ENCODE measurements at regions not wholly inside any gene's neighbourhood (a gene's known extent, or its start where the extent isn't known, plus 50 kb on each side); places are given as distances from the start of the nearest gene placed in this dataset.

DNA sequence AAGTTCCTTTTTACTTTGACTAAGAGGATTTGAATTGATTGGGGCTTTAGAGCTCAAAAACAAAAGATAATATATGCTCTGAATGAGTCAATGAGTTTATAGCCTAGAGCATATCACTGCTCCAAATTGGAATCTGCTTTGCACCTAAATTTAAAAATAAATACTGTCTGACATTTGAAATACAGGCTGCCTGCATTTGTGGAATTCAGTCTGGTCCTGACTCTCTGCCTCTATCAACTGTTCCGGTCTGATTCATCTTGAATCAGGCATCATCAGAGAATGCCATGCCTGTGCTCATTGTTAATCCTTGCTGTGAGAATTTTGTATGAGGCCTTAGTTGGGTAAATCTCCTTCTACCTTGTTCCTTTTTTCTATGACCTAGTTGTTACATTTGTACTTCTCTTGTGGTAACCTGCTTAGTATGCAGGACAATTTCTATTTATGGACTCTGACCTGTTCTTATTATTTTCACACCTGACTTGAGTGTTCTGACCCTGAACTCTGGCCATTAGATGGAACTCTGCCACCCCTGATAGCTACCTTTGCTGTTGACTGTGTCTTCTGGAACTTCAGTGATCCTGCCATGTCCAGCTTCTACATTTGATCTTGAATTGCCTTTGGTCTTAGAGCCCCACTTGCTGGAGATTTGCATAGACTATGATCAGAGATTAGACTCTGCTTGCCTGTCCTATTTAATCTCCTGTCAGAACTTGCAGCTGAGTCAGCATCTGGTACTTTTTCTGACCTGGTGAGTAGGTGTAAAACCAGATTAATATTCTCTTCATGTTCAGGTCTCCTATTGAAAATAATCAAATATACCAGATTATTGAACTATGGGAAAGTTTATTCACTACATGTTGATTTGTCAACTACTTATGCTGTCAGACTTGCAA lies 442.7 kb upstream of the HS3ST5 start:
- peaks cover 5% of the 10 kb centered on the region for H3K4me1 Mint-ChIP-seq
- no peak for TF ChIP-seq CTCF (IDR thresholded peaks at IDR 0.05; ENCODE audit: unreplicated experiment)
- H3K27ac Mint-ChIP-seq, result no peak overlapping the region
- DNase-seq (ENCODE audit: low spot score in 2 of 2, unreplicated experiment in 2 of 2), result no peak
- H3K4me3 Mint-ChIP-seq, result no peak overlapping the region
- peaks cover 14% of the 10 kb centered on the region for H3K9me3 Mint-ChIP-seq
- no peaks in the 10 kb centered on the region for H3K27me3 Mint-ChIP-seq (ENCODE audit: low read depth)
- H3K36me3 Mint-ChIP-seq, result peaks cover 2% of the 10 kb centered on the region

GRCh38 chr6:114783783-114784182 lies 441.0 kb upstream of the HS3ST5 start:
- Mint-ChIP-seq H3K27me3 (ENCODE audit: low read depth) (no peaks in the 10 kb centered on the region), H3K4me1 (peaks cover 5% of the 10 kb centered on the region), H3K27ac (no peak overlapping the region), H3K4me3 (no peak overlapping the region), H3K36me3 (peaks cover 2% of the 10 kb centered on the region), H3K9me3 (peaks cover 14% of the 10 kb centered on the region)
- DNase-seq (ENCODE audit: low spot score in 2 of 2, unreplicated experiment in 2 of 2), result no peak
- no peak for TF ChIP-seq CTCF (IDR thresholded peaks at IDR 0.05; ENCODE audit: unreplicated experiment)

- H3K9me3 Mint-ChIP-seq, result peaks cover 14% of the 10 kb centered on the region
- no peak for TF ChIP-seq CTCF (IDR thresholded peaks at IDR 0.05; ENCODE audit: unreplicated experiment)
- H3K36me3 Mint-ChIP-seq, result peaks cover 2% of the 10 kb centered on the region
- peaks cover 5% of the 10 kb centered on the region for H3K4me1 Mint-ChIP-seq
- H3K27me3 Mint-ChIP-seq (ENCODE audit: low read depth), result no peaks in the 10 kb centered on the region
- H3K4me3 Mint-ChIP-seq, result no peak overlapping the region
- H3K27ac Mint-ChIP-seq, result no peak overlapping the region
- DNase-seq (ENCODE audit: low spot score in 2 of 2, unreplicated experiment in 2 of 2), result no peak
These were observed 440.3 kb upstream of the HS3ST5 start for GRCh38 chr6:114783083-114783482.

DNA sequence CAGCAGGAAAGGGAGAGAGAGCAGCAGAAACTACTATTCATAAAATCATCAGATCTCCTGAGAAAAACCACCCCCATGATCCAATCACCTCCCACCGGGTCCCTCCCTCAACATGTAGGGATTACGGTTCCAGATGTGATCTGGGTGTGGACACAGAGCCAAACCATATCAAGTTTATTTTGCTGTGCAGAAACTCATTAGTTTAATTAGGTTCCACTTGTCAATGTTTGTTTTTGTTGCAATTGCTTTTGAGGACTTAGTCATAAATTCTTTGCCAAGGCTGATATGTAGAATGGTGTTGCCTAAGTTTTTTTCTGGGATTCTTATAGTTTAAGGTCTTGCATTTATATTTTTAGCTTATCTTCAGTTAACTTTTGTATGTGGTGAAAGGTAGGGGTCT lies 422.0 kb upstream of the HS3ST5 start:
- peaks cover 15% of the 10 kb centered on the region for H3K9me3 Mint-ChIP-seq
- no peak for DNase-seq (ENCODE audit: low spot score in 2 of 2, unreplicated experiment in 2 of 2)
- no peak overlapping the region for H3K4me3 Mint-ChIP-seq
- no peaks in the 10 kb centered on the region for H3K4me1 Mint-ChIP-seq
- no peak for TF ChIP-seq CTCF (IDR thresholded peaks at IDR 0.05; ENCODE audit: unreplicated experiment)
- no peak overlapping the region for H3K27ac Mint-ChIP-seq
- no peaks in the 10 kb centered on the region for H3K36me3 Mint-ChIP-seq
- no peaks in the 10 kb centered on the region for H3K27me3 Mint-ChIP-seq (ENCODE audit: low read depth)

GRCh38 chr6:114762145-114762544 lies 419.3 kb upstream of the HS3ST5 start:
- Mint-ChIP-seq H3K4me3 (no peak overlapping the region), H3K36me3 (no peaks in the 10 kb centered on the region), H3K27ac (no peak overlapping the region), H3K9me3 (peaks cover 15% of the 10 kb centered on the region), H3K4me1 (no peaks in the 10 kb centered on the region), H3K27me3 (ENCODE audit: low read depth) (no peaks in the 10 kb centered on the region)
- DNase-seq (ENCODE audit: low spot score in 2 of 2, unreplicated experiment in 2 of 2), result no peak
- TF ChIP-seq CTCF (IDR thresholded peaks at IDR 0.05; ENCODE audit: unreplicated experiment), result no peak

All from mesothelial cell of epicardium (in vitro differentiated cells).